ENCODE measurements at regions not wholly inside any gene's neighbourhood (a gene's known extent, or its start where the extent isn't known, plus 50 kb on each side); places are given as distances from the start of the nearest gene placed in this dataset.
A peak's percentile ranks its signal among the peaks of the same experiment; 100 is the strongest.

DNA sequence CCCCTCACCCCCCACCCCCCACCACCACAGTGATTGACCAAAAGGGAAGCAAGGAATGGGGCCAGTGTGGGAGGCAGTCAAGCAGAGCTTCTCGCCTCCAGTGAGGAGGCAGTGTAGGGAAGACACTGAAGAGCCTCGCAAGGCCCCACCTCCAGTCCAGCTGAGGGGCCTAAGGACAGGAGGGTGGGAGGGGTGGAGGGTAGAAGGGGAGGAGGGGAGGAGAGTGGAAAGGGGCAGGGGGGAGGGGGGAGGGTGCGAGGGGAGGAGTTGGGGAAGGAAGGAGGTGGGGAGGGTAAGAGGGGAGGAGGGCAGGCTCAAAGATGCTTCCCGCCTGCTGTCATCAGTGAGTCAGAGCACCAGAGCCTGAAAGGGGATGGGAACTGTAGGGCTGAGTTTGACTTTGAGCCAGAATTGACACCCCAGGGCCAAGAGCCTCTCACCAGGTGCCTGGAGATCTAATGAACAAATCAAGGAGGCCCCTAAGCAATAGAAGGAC is 786.2 kb downstream of the UQCRFS1 start (continued):
- TF ChIP-seq, protein P1, sequence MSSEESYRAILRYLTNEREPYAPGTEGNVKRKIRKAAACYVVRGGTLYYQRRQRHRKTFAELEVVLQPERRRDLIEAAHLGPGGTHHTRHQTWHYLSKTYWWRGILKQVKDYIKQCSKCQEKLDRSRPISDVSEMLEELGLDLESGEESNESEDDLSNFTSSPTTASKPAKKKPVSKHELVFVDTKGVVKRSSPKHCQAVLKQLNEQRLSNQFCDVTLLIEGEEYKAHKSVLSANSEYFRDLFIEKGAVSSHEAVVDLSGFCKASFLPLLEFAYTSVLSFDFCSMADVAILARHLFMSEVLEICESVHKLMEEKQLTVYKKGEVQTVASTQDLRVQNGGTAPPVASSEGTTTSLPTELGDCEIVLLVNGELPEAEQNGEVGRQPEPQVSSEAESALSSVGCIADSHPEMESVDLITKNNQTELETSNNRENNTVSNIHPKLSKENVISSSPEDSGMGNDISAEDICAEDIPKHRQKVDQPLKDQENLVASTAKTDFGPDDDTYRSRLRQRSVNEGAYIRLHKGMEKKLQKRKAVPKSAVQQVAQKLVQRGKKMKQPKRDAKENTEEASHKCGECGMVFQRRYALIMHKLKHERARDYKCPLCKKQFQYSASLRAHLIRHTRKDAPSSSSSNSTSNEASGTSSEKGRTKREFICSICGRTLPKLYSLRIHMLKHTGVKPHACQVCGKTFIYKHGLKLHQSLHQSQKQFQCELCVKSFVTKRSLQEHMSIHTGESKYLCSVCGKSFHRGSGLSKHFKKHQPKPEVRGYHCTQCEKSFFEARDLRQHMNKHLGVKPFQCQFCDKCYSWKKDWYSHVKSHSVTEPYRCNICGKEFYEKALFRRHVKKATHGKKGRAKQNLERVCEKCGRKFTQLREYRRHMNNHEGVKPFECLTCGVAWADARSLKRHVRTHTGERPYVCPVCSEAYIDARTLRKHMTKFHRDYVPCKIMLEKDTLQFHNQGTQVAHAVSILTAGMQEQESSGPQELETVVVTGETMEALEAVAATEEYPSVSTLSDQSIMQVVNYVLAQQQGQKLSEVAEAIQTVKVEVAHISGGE (tag by site-specific recombination; conservative IDR thresholded peaks at IDR 0.05; ENCODE audit: low read depth): no peak

DNA sequence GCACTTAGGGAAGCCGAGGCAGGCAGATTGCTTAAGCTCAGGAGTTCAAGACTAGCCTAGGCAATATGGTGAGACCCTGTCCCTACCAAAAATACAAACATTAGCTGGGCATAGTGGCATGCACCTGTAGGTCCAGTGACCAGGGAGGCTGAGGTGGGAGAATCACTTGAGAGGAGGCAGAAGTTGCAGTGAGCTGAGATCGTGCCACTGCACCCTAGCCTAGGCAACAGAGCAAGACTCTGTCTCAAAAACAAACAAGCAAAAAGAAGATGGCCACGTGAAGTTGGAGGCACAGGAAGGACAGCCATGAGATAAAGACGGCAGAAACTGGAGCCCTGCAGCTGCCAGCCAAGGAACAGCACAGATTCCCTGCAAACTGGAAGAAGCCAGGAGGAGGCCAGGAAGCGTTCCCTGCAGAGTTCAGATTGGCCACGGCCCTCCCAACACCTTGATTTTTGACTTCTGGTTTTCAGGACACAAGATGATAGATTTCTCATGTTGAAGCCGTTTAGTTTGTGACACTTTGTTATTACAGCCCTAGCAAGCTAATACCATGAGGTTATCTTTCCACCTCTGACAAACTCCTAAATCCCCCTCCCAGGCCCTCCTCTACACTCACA is 786.7 kb downstream of the UQCRFS1 start:
- TF ChIP-seq SCRT2 (tag by site-specific recombination; IDR thresholded peaks at IDR 0.05): peak; percentile 73
- peak; percentile 65 for TF ChIP-seq GFI1B (tag by site-specific recombination; IDR thresholded peaks at IDR 0.05)
- TF ChIP-seq, protein P2, sequence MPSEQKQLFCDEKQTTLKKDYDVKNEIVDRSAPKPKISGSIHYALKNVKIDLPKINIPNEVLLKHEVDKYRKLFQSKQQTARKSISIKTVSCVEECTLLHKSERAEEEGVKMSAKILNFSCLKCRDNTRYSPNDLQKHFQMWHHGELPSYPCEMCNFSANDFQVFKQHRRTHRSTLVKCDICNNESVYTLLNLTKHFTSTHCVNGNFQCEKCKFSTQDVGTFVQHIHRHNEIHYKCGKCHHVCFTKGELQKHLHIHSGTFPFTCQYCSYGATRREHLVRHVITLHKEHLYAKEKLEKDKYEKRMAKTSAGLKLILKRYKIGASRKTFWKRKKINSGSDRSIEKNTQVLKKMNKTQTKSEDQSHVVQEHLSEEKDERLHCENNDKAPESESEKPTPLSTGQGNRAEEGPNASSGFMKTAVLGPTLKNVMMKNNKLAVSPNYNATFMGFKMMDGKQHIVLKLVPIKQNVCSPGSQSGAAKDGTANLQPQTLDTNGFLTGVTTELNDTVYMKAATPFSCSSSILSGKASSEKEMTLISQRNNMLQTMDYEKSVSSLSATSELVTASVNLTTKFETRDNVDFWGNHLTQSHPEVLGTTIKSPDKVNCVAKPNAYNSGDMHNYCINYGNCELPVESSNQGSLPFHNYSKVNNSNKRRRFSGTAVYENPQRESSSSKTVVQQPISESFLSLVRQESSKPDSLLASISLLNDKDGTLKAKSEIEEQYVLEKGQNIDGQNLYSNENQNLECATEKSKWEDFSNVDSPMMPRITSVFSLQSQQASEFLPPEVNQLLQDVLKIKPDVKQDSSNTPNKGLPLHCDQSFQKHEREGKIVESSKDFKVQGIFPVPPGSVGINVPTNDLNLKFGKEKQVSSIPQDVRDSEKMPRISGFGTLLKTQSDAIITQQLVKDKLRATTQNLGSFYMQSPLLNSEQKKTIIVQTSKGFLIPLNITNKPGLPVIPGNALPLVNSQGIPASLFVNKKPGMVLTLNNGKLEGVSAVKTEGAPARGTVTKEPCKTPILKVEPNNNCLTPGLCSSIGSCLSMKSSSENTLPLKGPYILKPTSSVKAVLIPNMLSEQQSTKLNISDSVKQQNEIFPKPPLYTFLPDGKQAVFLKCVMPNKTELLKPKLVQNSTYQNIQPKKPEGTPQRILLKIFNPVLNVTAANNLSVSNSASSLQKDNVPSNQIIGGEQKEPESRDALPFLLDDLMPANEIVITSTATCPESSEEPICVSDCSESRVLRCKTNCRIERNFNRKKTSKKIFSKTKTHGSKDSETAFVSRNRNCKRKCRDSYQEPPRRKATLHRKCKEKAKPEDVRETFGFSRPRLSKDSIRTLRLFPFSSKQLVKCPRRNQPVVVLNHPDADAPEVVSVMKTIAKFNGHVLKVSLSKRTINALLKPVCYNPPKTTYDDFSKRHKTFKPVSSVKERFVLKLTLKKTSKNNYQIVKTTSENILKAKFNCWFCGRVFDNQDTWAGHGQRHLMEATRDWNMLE (tag by site-specific recombination; conservative IDR thresholded peaks at IDR 0.05; ENCODE audit: low read depth): 0 out of 2 replicates have a peak, but pooled peaks have one; percentile 7
- no peak for TF ChIP-seq FEZF1 (tag by site-specific recombination; IDR thresholded peaks at IDR 0.05)
- TF ChIP-seq ZBTB20 (tag by site-specific recombination; IDR thresholded peaks at IDR 0.05): no peak
- TF ChIP-seq ZNF548 (tag by site-specific recombination; IDR thresholded peaks at IDR 0.05): no peak
- peak; percentile 64; the same call in 1 of the 2 replicates for TF ChIP-seq SCRT1 (tag by site-specific recombination; IDR thresholded peaks at IDR 0.05; ENCODE audit: borderline replicate concordance)
- TF ChIP-seq YY1 (tag by site-specific recombination; IDR thresholded peaks at IDR 0.05): peak; percentile 27; the same call in 1 of the 2 replicates
- TF ChIP-seq INSM2 (tag by site-specific recombination; IDR thresholded peaks at IDR 0.05): 0 out of 2 replicates have a peak, but pooled peaks have one; percentile 27
- TF ChIP-seq ZNF174 (tag by site-specific recombination; IDR thresholded peaks at IDR 0.05): no peak
- TF ChIP-seq ZNF335 (tag by site-specific recombination; conservative IDR thresholded peaks at IDR 0.05): peak; percentile 90
- 0 out of 2 replicates have a peak, but pooled peaks have one; percentile 7 for TF ChIP-seq ZIC2 (tag by site-specific recombination; IDR thresholded peaks at IDR 0.05)
- peak; percentile 67 for TF ChIP-seq YY2 (tag by site-specific recombination; IDR thresholded peaks at IDR 0.05)
- no peak for TF ChIP-seq ZFP3 (tag by site-specific recombination; IDR thresholded peaks at IDR 0.05; ENCODE audit: low read depth)
- peaks cover 58% of the 10 kb centered on the region for H3K4me1 ChIP-seq (ENCODE audit: control insufficient read depth, insufficient read depth, low read length)
- H3K27ac ChIP-seq (ENCODE audit: extremely low read depth, low read depth, low read length): peak overlapping the region; percentile 84
- ChIA-PET CTCF (interaction anchor here (0.8 to 2.6 kb wide), 5 partner anchors 11 to 460 kb away, joined by 3 to 9 read pairs (median 4); no protein-coding TSS in a partner anchor), POLR2A (interaction anchor here (0.9 to 1.9 kb wide), 3 partner anchors 14 to 25 kb away, joined by 4 to 8 read pairs (median 5); no protein-coding TSS in a partner anchor)
- peaks cover 3% of the 10 kb centered on the region; the same call in 1 of the 2 replicates for H3K9me3 ChIP-seq (ENCODE audit: control insufficient read depth, insufficient read depth, low read depth, low read length)
- no peak overlapping the region for H3K4me3 ChIP-seq (ENCODE audit: low read depth, low read length)
- no peaks in the 10 kb centered on the region; a peak in 1 of 3 replicates for H3K36me3 ChIP-seq (ENCODE audit: control insufficient read depth in 2 of 2, insufficient read depth in 1 of 2, low read length in 2 of 2)
